ENCODE measurements at regions not wholly inside any gene's neighbourhood (a gene's known extent, or its start where the extent isn't known, plus 50 kb on each side); places are given as distances from the start of the nearest gene placed in this dataset.

GRCh38 chr17:15894258-15894657 is 50.7 kb upstream of the ADORA2B start:
- RAD21 ChIA-PET (ENCODE audit: low non-redundant PET in 1 of 2, low total read pairs in 2 of 2, uncharacterized antibody in 2 of 2, unreplicated experiment in 2 of 2) = no interaction called here
- no peak overlapping the region for H3K4me3 ChIP-seq (replicated peaks in 1 of 2; ENCODE audit: low read depth in 1 of 2, low read length in 2 of 2)
- POLR2A ChIA-PET = no interaction called here
- H2AFZ ChIP-seq (ENCODE audit: low read depth, low read length, poor library complexity, severe bottlenecking) = no peak overlapping the region
- no peak overlapping the region for H3K4me2 ChIP-seq (ENCODE audit: low read length)
- CTCF ChIA-PET = interaction anchor here (1.0 kb wide), 1 partner anchor 10 kb away, joined by 3 read pairs; no protein-coding TSS in a partner anchor
- TF ChIP-seq CTCF (IDR thresholded peaks at IDR 0.05 in 2 of 3, conservative IDR thresholded peaks at IDR 0.05 in 1 of 3; ENCODE audit: borderline replicate concordance in 1 of 3, insufficient read depth in 1 of 3, low read depth in 2 of 3, low read length in 2 of 3) (no peak), CEBPB (IDR thresholded peaks at IDR 0.05; ENCODE audit: low read depth) (no peak), SIN3A (IDR thresholded peaks at IDR 0.05; ENCODE audit: low read depth) (no peak), ATF3 (IDR thresholded peaks at IDR 0.05) (no peak), ZBTB33 (IDR thresholded peaks at IDR 0.05; ENCODE audit: extremely low read depth, insufficient replicate concordance, low read length) (no peak), ZFX (IDR thresholded peaks at IDR 0.05) (no peak), RAD21 (IDR thresholded peaks at IDR 0.05; ENCODE audit: low read depth) (no peak), ELF1 (IDR thresholded peaks at IDR 0.05; ENCODE audit: borderline replicate concordance, low read depth) (no peak), EZH2 (IDR thresholded peaks at IDR 0.05) (no peak), EZH2phosphoT487 (IDR thresholded peaks at IDR 0.05; ENCODE audit: borderline replicate concordance) (no peak)
- H4K20me1 ChIP-seq (ENCODE audit: insufficient read depth) = no peaks in the 10 kb centered on the region
- intact Hi-C loops (cut with micrococcal nuclease) = no loop called here
- ATAC-seq = no peak
- no peaks in the 10 kb centered on the region for H3K9me3 ChIP-seq (ENCODE audit: control insufficient read depth in 1 of 2, insufficient read depth in 1 of 2, low read depth in 1 of 2, low read length in 2 of 2)
- H3K27ac ChIP-seq (ENCODE audit: low read depth, low read length) = no peak overlapping the region
- H3K27me3 ChIP-seq (ENCODE audit: insufficient read depth, low read length) = no peaks in the 10 kb centered on the region
- H3K9me2 ChIP-seq (ENCODE audit: insufficient read depth) = no peaks in the 10 kb centered on the region
- no peak overlapping the region for H3K9ac ChIP-seq (ENCODE audit: low read length)
- no peaks in the 10 kb centered on the region for H3K36me3 ChIP-seq (ENCODE audit: control insufficient read depth in 1 of 2, insufficient read depth in 2 of 2, low read length in 2 of 2)
- H3K79me2 ChIP-seq (ENCODE audit: insufficient read depth, low read length) = no peaks in the 10 kb centered on the region
- H3K4me1 ChIP-seq (ENCODE audit: control insufficient read depth in 1 of 2, insufficient read depth in 2 of 2, low read length in 2 of 2) = no peaks in the 10 kb centered on the region
- BruUV-seq (replicated peaks) = no TSS peak
- DNase-seq (ENCODE audit: low read depth, low spot score) = no peak

Data from HCT116 (cell line).